Osteoblast (primary cell): ENCODE measurements at regions not wholly inside any gene's neighbourhood (a gene's known extent, or its start where the extent isn't known, plus 50 kb on each side); places are given as distances from the start of the nearest gene placed in this dataset.

Source experiments
- DNase-seq: peaks from one replicate; pipeline ENCODE4 v3.0.0; 2011; ENCODE audit warnings: low spot score, mixed read lengths; ENCODE audit not compliant: insufficient read length; ENCODE audit errors: missing footprints
- H2AFZ ChIP-seq: 2 replicates; pipeline ENCODE4 v1.6.0; 2011; ENCODE audit warnings: mild to moderate bottlenecking, low read length
- H3K27ac ChIP-seq: 2 replicates; pipeline ENCODE4 v1.5.1; 2011; ENCODE audit warnings: mild to moderate bottlenecking, low read depth, low read length, moderate library complexity
- H3K27me3 ChIP-seq: 2 replicates; pipeline ENCODE4 v1.6.0; 2012; ENCODE audit warnings: mild to moderate bottlenecking, control low read depth, inconsistent platforms, low read length, moderate library complexity; ENCODE audit not compliant: insufficient read depth
- H3K36me3 ChIP-seq: 2 replicates; pipeline ENCODE4 v1.5.1; 2011; ENCODE audit warnings: mild to moderate bottlenecking, low read length, control low read depth, moderate library complexity; ENCODE audit not compliant: insufficient read depth
- H3K4me1 ChIP-seq: 2 replicates; pipeline ENCODE4 v1.5.1; 2011; ENCODE audit warnings: mild to moderate bottlenecking, low read length, control low read depth, moderate library complexity; ENCODE audit not compliant: insufficient read depth
- H3K4me2 ChIP-seq: 2 replicates; pipeline ENCODE4 v1.6.0; 2011; ENCODE audit warnings: mild to moderate bottlenecking, low read length; ENCODE audit not compliant: insufficient read depth
- H3K4me3 ChIP-seq: fragments of 200-600 bp; sonication (generic); 3 replicates; pipeline ENCODE4 v1.5.1; 2012; ENCODE audit warnings: mild to moderate bottlenecking, low read length, inconsistent platforms; ENCODE audit not compliant: insufficient read depth
- H3K79me2 ChIP-seq: 2 replicates; pipeline ENCODE4 v1.6.0; 2012; ENCODE audit warnings: mild to moderate bottlenecking, low read length, control low read depth, inconsistent platforms; ENCODE audit not compliant: insufficient read depth
- H3K9me3 ChIP-seq: 2 replicates; pipeline ENCODE4 v1.5.1; 2011; ENCODE audit warnings: low read depth, low read length, control low read depth
- H4K20me1 ChIP-seq: 2 replicates; pipeline ENCODE4 v1.6.0; 2012; ENCODE audit warnings: mild to moderate bottlenecking, low read length, control low read depth; ENCODE audit not compliant: insufficient read depth
- CTCF ChIP-seq: IDR thresholded peaks from 2 replicates; pipeline ENCODE4 v1.5.1; 2011; ENCODE audit warnings: mild to moderate bottlenecking, low read depth, low read length, moderate library complexity; ENCODE audit errors: extremely low read depth

- Histone ChIP-seq H3K4me2 (no peak overlapping the region), H2AFZ (no peak overlapping the region), H3K27ac (no peak overlapping the region), H3K79me2 (no peaks in the 10 kb centered on the region), H3K4me1 (no peaks in the 10 kb centered on the region), H3K27me3 (no peaks in the 10 kb centered on the region), H3K36me3 (no peaks in the 10 kb centered on the region), H3K4me3 (no peak overlapping the region), H4K20me1 (no peaks in the 10 kb centered on the region), H3K9me3 (no peaks in the 10 kb centered on the region)
- no peak for TF ChIP-seq CTCF
- DNase-seq = no peak
These were observed 306.9 kb downstream of the KLF5 start for GRCh38 chr13:73365681-73366080.

- H3K36me3 ChIP-seq = no peaks in the 10 kb centered on the region
- TF ChIP-seq CTCF = no peak
- no peaks in the 10 kb centered on the region for H3K79me2 ChIP-seq
- no peak overlapping the region for H3K27ac ChIP-seq
- H3K27me3 ChIP-seq = no peaks in the 10 kb centered on the region
- no peak overlapping the region for H3K4me2 ChIP-seq
- no peaks in the 10 kb centered on the region for H3K4me1 ChIP-seq
- no peak for DNase-seq
- H2AFZ ChIP-seq = no peak overlapping the region
- H3K9me3 ChIP-seq = no peaks in the 10 kb centered on the region
- no peaks in the 10 kb centered on the region for H4K20me1 ChIP-seq
- H3K4me3 ChIP-seq = no peak overlapping the region
These were observed 306.4 kb downstream of the KLF5 start for GRCh38 chr13:73365252-73365651.

DNA sequence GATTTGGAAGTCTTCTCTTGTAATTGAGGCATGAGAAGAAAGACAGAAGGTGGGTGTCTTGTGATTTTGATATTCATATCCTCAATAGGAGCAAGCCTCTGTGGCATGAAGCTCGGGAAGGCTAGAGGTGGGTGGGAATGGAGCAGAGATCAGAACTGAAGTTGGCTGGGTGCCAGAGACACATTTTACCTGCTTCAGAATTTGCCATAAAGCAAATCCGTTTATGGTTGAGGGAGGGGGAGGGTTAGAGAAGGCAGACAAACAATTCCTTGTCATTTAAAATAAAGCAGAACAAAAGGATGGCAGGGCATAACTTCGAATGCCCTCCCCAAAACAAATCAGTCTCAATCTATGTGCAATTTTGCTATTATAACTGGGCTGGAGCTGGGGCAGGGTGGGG lies 305.9 kb downstream of the KLF5 start:
- no peak for DNase-seq
- no peak overlapping the region for H2AFZ ChIP-seq
- H4K20me1 ChIP-seq = no peaks in the 10 kb centered on the region
- H3K27me3 ChIP-seq = no peaks in the 10 kb centered on the region
- H3K9me3 ChIP-seq = no peaks in the 10 kb centered on the region
- no peak overlapping the region for H3K27ac ChIP-seq
- TF ChIP-seq CTCF = no peak
- H3K79me2 ChIP-seq = no peaks in the 10 kb centered on the region
- no peak overlapping the region for H3K4me3 ChIP-seq
- H3K4me1 ChIP-seq = no peaks in the 10 kb centered on the region
- H3K36me3 ChIP-seq = no peaks in the 10 kb centered on the region
- H3K4me2 ChIP-seq = no peak overlapping the region

DNA sequence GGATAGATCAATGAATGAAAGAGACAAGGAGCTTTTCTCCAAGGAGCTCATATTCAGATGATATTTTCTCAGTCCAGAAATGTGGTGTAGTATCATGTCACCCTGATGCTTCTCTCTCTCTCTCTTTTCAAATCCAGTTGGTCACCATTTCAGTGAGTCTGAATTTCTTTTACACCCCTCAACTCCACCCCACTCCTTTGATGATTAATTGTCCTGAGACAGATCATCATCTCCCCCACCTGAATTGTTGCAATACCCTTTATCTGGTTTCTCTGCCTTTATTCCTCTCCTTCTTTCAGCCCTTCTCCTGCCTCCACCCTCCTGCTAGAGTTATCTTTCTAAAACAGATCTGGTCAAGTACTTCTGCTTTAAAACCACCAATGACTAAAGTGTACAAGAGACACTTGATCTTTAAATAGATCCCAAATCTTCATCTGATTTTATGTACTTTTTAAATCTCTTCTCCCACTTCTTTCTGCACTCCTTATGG lies 299.8 kb downstream of the KLF5 start:
- Histone ChIP-seq H2AFZ (no peak overlapping the region), H3K27me3 (no peaks in the 10 kb centered on the region), H3K27ac (no peak overlapping the region), H3K9me3 (no peaks in the 10 kb centered on the region), H3K4me2 (no peak overlapping the region), H3K79me2 (no peaks in the 10 kb centered on the region), H3K4me3 (no peak overlapping the region), H3K36me3 (no peaks in the 10 kb centered on the region), H3K4me1 (no peaks in the 10 kb centered on the region), H4K20me1 (no peaks in the 10 kb centered on the region)
- TF ChIP-seq CTCF = no peak
- no peak for DNase-seq
